ENCODE measurements at regions not wholly inside any gene's neighbourhood (a gene's known extent, or its start where the extent isn't known, plus 50 kb on each side); places are given as distances from the start of the nearest gene placed in this dataset.
"Not testable (repeated sequence)": the region's sequence is repeated elsewhere in the genome, so short reads cannot be mapped to it uniquely, and the experiment has no call there.

DNA sequence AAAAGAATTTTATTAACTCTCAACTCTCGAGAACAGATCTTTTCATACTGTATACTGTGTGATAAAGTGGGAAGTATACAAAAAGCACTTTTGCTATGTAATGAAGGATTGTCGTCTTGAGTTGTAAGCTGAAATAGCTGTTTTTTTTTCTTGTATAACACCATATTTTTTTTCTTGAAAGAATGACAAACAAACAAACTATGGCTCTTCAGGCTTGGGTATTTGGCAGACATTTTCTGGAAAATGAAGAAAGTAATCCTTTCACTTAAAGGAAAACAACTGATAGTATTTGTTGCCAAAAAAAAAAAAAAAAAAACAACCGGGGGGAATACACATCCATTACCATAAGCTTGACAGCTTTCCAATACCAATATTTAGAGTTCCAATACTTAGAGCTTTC lies 230.4 kb downstream of the ICOS start:
- H3K4me2 ChIP-seq (ENCODE audit: low read length): no peak overlapping the region
- no peaks in the 10 kb centered on the region for H3K79me2 ChIP-seq (ENCODE audit: insufficient read depth, low read depth, low read length)
- no peak for TF ChIP-seq EZH2phosphoT487 (IDR thresholded peaks at IDR 0.05; ENCODE audit: borderline replicate concordance, low read depth, low read length)
- TF ChIP-seq, protein P1, sequence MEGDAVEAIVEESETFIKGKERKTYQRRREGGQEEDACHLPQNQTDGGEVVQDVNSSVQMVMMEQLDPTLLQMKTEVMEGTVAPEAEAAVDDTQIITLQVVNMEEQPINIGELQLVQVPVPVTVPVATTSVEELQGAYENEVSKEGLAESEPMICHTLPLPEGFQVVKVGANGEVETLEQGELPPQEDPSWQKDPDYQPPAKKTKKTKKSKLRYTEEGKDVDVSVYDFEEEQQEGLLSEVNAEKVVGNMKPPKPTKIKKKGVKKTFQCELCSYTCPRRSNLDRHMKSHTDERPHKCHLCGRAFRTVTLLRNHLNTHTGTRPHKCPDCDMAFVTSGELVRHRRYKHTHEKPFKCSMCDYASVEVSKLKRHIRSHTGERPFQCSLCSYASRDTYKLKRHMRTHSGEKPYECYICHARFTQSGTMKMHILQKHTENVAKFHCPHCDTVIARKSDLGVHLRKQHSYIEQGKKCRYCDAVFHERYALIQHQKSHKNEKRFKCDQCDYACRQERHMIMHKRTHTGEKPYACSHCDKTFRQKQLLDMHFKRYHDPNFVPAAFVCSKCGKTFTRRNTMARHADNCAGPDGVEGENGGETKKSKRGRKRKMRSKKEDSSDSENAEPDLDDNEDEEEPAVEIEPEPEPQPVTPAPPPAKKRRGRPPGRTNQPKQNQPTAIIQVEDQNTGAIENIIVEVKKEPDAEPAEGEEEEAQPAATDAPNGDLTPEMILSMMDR (conservative IDR thresholded peaks at IDR 0.05; ENCODE audit: low read length): no peak
- POLR2A ChIA-PET: interaction anchor here (0.6 to 0.8 kb wide), 4 partner anchors 8 to 1433 kb away, joined by 3 to 6 read pairs (median 4); no protein-coding TSS in a partner anchor
- no peak for DNase-seq (ENCODE audit: low spot score)
- no peaks in the 10 kb centered on the region for H3K9me3 ChIP-seq (ENCODE audit: low read length)
- H3K4me1 ChIP-seq (ENCODE audit: insufficient read depth, low read length, poor library complexity, severe bottlenecking): no peaks in the 10 kb centered on the region
- H3K9me2 ChIP-seq (ENCODE audit: insufficient read depth, low read length): no peaks in the 10 kb centered on the region
- no peaks in the 10 kb centered on the region for H4K20me1 ChIP-seq (ENCODE audit: insufficient read depth, low read length)
- BruUV-seq (replicated peaks): no TSS peak
- H2AFZ ChIP-seq (ENCODE audit: low read length): no peak overlapping the region
- H3K36me3 ChIP-seq (ENCODE audit: insufficient read depth, low read length): no peaks in the 10 kb centered on the region
- no peak overlapping the region for H3K27ac ChIP-seq (ENCODE audit: low read depth, low read length, poor library complexity, severe bottlenecking)
- intact Hi-C loops (cut with micrococcal nuclease; ENCODE audit: unreplicated experiment): no loop called here
- CTCF ChIA-PET (ENCODE audit: unreplicated experiment): no interaction called here
- H3K4me3 ChIP-seq (ENCODE audit: low read depth, low read length, poor library complexity, severe bottlenecking): no peak overlapping the region

DNA sequence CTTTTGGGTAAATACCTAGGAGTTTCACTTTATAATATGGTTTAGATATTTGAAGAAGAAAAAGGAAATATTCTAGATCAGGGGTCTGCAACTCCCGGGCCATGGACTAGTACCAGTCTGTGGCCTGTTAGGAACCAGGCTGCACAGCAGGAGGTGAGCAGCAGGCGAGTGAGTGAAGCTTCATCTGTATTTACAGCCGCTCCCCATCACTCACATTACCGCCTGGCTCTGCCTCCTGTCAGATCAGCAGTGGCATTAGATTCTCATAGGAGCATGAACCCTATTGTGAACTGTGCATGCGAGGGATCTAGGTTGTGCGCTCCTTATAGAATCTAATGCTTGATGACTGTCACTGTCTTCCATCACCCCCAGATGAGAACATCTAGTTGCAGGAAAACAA lies 231.1 kb downstream of the ICOS start:
- DNase-seq (ENCODE audit: low spot score); CTCF ChIA-PET (ENCODE audit: unreplicated experiment); H3K9me2 ChIP-seq (ENCODE audit: insufficient read depth, low read length); intact Hi-C loops (cut with micrococcal nuclease; ENCODE audit: unreplicated experiment); H4K20me1 ChIP-seq (ENCODE audit: insufficient read depth, low read length); H3K27ac ChIP-seq (ENCODE audit: low read depth, low read length, poor library complexity, severe bottlenecking); H3K36me3 ChIP-seq (ENCODE audit: insufficient read depth, low read length); H2AFZ ChIP-seq (ENCODE audit: low read length); H3K9me3 ChIP-seq (ENCODE audit: low read length); H3K4me2 ChIP-seq (ENCODE audit: low read length); H3K4me1 ChIP-seq (ENCODE audit: insufficient read depth, low read length, poor library complexity, severe bottlenecking); H3K4me3 ChIP-seq (ENCODE audit: low read depth, low read length, poor library complexity, severe bottlenecking); H3K79me2 ChIP-seq (ENCODE audit: insufficient read depth, low read depth, low read length); BruUV-seq (replicated peaks): not testable (repeated sequence)
- POLR2A ChIA-PET: interaction anchor here (0.6 to 0.8 kb wide), 2 partner anchors 8 to 1433 kb away, joined by 3 to 4 read pairs; no protein-coding TSS in a partner anchor

DNA sequence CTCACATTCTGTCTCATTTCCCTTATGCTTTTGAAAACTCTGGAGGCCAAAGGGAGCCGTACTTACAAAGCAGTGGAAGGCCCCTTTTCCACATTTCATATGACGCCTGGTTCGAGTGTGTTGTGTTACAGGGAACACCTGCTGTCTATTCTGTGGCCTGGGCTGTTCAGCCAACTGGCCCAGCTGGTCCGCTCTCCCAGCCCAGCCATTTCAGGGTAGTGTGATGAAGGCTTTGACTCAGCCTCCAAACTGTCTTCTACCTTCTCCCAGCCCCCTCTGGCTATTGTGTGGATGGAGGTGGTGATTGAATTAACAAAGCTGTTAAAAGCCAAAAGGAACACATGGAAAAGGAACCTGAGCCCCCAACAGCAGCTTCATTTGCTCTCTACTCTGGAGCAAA lies 233.8 kb downstream of the ICOS start:
- H3K27ac ChIP-seq (ENCODE audit: low read depth, low read length, poor library complexity, severe bottlenecking): no peak overlapping the region
- no peak overlapping the region for H3K4me2 ChIP-seq (ENCODE audit: low read length)
- TF ChIP-seq, protein P1 (conservative IDR thresholded peaks at IDR 0.05; ENCODE audit: low read length): no peak
- no peak for TF ChIP-seq EZH2phosphoT487 (IDR thresholded peaks at IDR 0.05; ENCODE audit: borderline replicate concordance, low read depth, low read length)
- no peak overlapping the region for H2AFZ ChIP-seq (ENCODE audit: low read length)
- BruUV-seq (replicated peaks): no TSS peak
- no peaks in the 10 kb centered on the region for H3K36me3 ChIP-seq (ENCODE audit: insufficient read depth, low read length)
- DNase-seq (ENCODE audit: low spot score): no peak
- CTCF ChIA-PET (ENCODE audit: unreplicated experiment): no interaction called here
- H4K20me1 ChIP-seq (ENCODE audit: insufficient read depth, low read length): no peaks in the 10 kb centered on the region
- H3K79me2 ChIP-seq (ENCODE audit: insufficient read depth, low read depth, low read length): no peaks in the 10 kb centered on the region
- H3K9me2 ChIP-seq (ENCODE audit: insufficient read depth, low read length): no peaks in the 10 kb centered on the region
- intact Hi-C loops (cut with micrococcal nuclease; ENCODE audit: unreplicated experiment): no loop called here
- no peak overlapping the region for H3K4me3 ChIP-seq (ENCODE audit: low read depth, low read length, poor library complexity, severe bottlenecking)
- no peaks in the 10 kb centered on the region for H3K4me1 ChIP-seq (ENCODE audit: insufficient read depth, low read length, poor library complexity, severe bottlenecking)
- H3K9me3 ChIP-seq (ENCODE audit: low read length): no peaks in the 10 kb centered on the region
- POLR2A ChIA-PET: no interaction called here
